SK-N-SH treated with all-trans-retinoic acid at 6 μM for 48 hours (cell line): ENCODE measurements at regions not wholly inside any gene's neighbourhood (a gene's known extent, or its start where the extent isn't known, plus 50 kb on each side); places are given as distances from the start of the nearest gene placed in this dataset.

Experiments
- CSRNP3 ChIP-seq: fragments of 250-450 bp; sonication (Bioruptor Pico); IDR thresholded peaks from 2 replicates; pipeline ENCODE4 v1.5.1; 2021; ENCODE audit warnings: mild to moderate bottlenecking, moderate library complexity
- GLIS3 ChIP-seq: fragments of 250-450 bp; sonication (Bioruptor Pico); IDR thresholded peaks from 2 replicates; pipeline ENCODE4 v1.5.0; 2020; ENCODE audit warnings: mild to moderate bottlenecking, moderate library complexity
- OSR1 ChIP-seq: fragments of 250-450 bp; sonication (Bioruptor Pico); IDR thresholded peaks from 2 replicates; pipeline ENCODE4 v1.8.0; 2022; ENCODE audit warnings: moderate library complexity, mild to moderate bottlenecking, inconsistent platforms
- RARB ChIP-seq: fragments of 250-450 bp; sonication (Bioruptor Pico); IDR thresholded peaks from 2 replicates; pipeline ENCODE4 v1.8.0; 2021; ENCODE audit warnings: mild to moderate bottlenecking, moderate library complexity
- ZFP30 ChIP-seq: fragments of 450-650 bp; formaldehyde crosslinking; IDR thresholded peaks from 2 replicates; pipeline ENCODE4 v1.5.0; 2022; ENCODE audit warnings: mild to moderate bottlenecking, moderate library complexity

GRCh38 chr6:28648035-28648877, 122.6 kb downstream of the GPX5 start:
- TF ChIP-seq ZFP30 (CRISPR knock-in tag) = no peak
- no peak for TF ChIP-seq OSR1
- no peak for TF ChIP-seq RARB
- TF ChIP-seq CSRNP3 (CRISPR knock-in tag) = no peak
- TF ChIP-seq GLIS3 = no peak
